ENCODE measurements at regions not wholly inside any gene's neighbourhood (a gene's known extent, or its start where the extent isn't known, plus 50 kb on each side); places are given as distances from the start of the nearest gene placed in this dataset.

DNA sequence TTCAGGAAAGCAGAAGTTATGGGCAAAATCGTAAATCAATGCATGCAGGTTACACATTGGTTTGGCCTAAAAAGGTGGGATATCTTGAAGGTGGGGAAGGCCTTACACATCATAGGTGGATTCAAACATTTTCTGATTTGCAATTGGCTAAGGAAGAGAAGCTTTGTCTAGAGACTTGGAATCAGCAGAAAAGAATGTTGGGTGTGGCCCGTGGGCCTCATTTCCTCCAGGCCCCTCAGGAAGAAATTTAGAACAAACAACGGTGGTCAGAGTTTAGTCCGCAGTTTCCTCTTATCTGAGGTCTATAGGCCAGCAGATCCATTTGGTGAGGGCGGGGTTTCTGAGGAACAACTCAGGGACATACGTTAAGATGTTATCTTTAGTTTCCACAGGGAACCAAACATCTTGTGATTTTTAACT is 50.9 kb upstream of the AFF3 start:
- TF ChIP-seq, protein P1, sequence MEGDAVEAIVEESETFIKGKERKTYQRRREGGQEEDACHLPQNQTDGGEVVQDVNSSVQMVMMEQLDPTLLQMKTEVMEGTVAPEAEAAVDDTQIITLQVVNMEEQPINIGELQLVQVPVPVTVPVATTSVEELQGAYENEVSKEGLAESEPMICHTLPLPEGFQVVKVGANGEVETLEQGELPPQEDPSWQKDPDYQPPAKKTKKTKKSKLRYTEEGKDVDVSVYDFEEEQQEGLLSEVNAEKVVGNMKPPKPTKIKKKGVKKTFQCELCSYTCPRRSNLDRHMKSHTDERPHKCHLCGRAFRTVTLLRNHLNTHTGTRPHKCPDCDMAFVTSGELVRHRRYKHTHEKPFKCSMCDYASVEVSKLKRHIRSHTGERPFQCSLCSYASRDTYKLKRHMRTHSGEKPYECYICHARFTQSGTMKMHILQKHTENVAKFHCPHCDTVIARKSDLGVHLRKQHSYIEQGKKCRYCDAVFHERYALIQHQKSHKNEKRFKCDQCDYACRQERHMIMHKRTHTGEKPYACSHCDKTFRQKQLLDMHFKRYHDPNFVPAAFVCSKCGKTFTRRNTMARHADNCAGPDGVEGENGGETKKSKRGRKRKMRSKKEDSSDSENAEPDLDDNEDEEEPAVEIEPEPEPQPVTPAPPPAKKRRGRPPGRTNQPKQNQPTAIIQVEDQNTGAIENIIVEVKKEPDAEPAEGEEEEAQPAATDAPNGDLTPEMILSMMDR (IDR thresholded peaks at IDR 0.05; ENCODE audit: low read depth, low read length): no peak
- TF ChIP-seq EZH2phosphoT487 (IDR thresholded peaks at IDR 0.05; ENCODE audit: low read depth): no peak

All from OCI-LY3 (cell line).